A549 (cell line): ENCODE measurements at regions not wholly inside any gene's neighbourhood (a gene's known extent, or its start where the extent isn't known, plus 50 kb on each side); places are given as distances from the start of the nearest gene placed in this dataset.

ENCODE experiments used
- ATAC-seq, 2 experiments: fragments of 200-7000 bp in 1 of 2; fragments of >200 bp in 1 of 2; cut with Nextera tagmentation in 1 of 2; cut with Tn5 transposase in 1 of 2; 3 replicates each; pipeline versions ENCODE4 v1.8.0 to v1.9.1; 2018 to 2020; ENCODE audit warnings: mild to moderate bottlenecking in 1 of 2, moderate library complexity in 1 of 2
- CTCF ChIA-PET: fragments of 300-600 bp; sonication (Branson Sonifier 250); formaldehyde crosslinking; extraction: SDS; loops from one replicate; lab custom pipeline; 2021; ENCODE audit warnings: antibody characterized with exemption, inconsistent platforms; lab: Yijun Ruan, JAX
- POLR2A ChIA-PET: fragments of 350-600 bp; formaldehyde crosslinking; extraction: SDS; loops from one replicate; lab custom pipeline; 2021; ENCODE audit warnings: antibody characterized with exemption, inconsistent platforms; lab: Yijun Ruan, JAX
- DNase-seq, 2 experiments: peaks; one replicate each; pipeline versions ENCODE4 v3.0.0 to v3.0.0-alpha.2; 2011 to 2016; ENCODE audit warnings: low read depth in 1 of 2, low spot score in 1 of 2
- FAIRE-seq: peaks from 2 replicates; lab custom pipeline; 2011; peaks lifted over from hg19 to GRCh38; lab: Jason Lieb, UNC
- H3K27ac ChIP-seq, 2 experiments: fragments of >200 bp; sonication (Bioruptor Twin); formaldehyde crosslinking; 3 replicates each; pipeline ENCODE4 v1.5.1; 2016 to 2017
- H3K4me1 ChIP-seq: fragments of >200 bp; sonication (Bioruptor Twin); formaldehyde crosslinking; 3 replicates; pipeline ENCODE4 v1.6.1; 2016
- H3K4me2 ChIP-seq: fragments of >200 bp; sonication (Bioruptor Twin); formaldehyde crosslinking; 3 replicates; pipeline ENCODE4 v1.6.1; 2016
- H3K4me3 ChIP-seq: fragments of >200 bp; sonication (Bioruptor Twin); formaldehyde crosslinking; 3 replicates; pipeline ENCODE4 v1.5.1; 2016
- H3K9me3 ChIP-seq: fragments of >200 bp; sonication (Bioruptor Twin); formaldehyde crosslinking; 3 replicates; pipeline ENCODE4 v1.6.1; 2016
- CBX8 ChIP-seq: fragments of 200-600 bp; sonication (generic); IDR thresholded peaks from 2 replicates; pipeline ENCODE4 v1.6.1; 2016
- CHD4 ChIP-seq: fragments of 200-600 bp; sonication (generic); IDR thresholded peaks from 2 replicates; pipeline ENCODE4 v1.6.1; 2016; ENCODE audit warnings: antibody characterized with exemption, mild to moderate bottlenecking, borderline replicate concordance
- E2F6 ChIP-seq: IDR thresholded peaks from 2 replicates; pipeline ENCODE4 v1.6.1; 2012; ENCODE audit warnings: low read depth, borderline replicate concordance
- FOSL2 ChIP-seq, 2 experiments: fragments of 450-650 bp in 1 of 2; fragments of >200 bp in 1 of 2; sonication (Bioruptor Twin) in 1 of 2; formaldehyde crosslinking; IDR thresholded peaks; 2 replicates each; pipeline versions ENCODE4 v1.5.0 to v1.6.1; 2016 to 2020; ENCODE audit warnings: mild to moderate bottlenecking in 1 of 2, moderate library complexity in 1 of 2
- GATA3 ChIP-seq: IDR thresholded peaks from 2 replicates; pipeline ENCODE4 v1.6.1; 2012; ENCODE audit warnings: borderline replicate concordance
- HDAC2 ChIP-seq: fragments of 200-600 bp; sonication (generic); IDR thresholded peaks from 2 replicates; pipeline ENCODE4 v1.6.1; 2016
- HMGXB4 ChIP-seq: fragments of 250-450 bp; sonication (Bioruptor Pico); IDR thresholded peaks from 2 replicates; pipeline ENCODE4 v1.5.0; 2021; ENCODE audit warnings: mild to moderate bottlenecking, moderate library complexity, borderline replicate concordance
- JUNB ChIP-seq: fragments of >200 bp; sonication (Bioruptor Twin); formaldehyde crosslinking; IDR thresholded peaks from 2 replicates; pipeline ENCODE4 v1.6.1; 2016
- KDM1A ChIP-seq: fragments of 200-600 bp; sonication (generic); IDR thresholded peaks from 2 replicates; pipeline ENCODE4 v1.6.1; 2016; ENCODE audit warnings: low read depth, mild to moderate bottlenecking
- KDM5A ChIP-seq: fragments of 200-600 bp; sonication (generic); IDR thresholded peaks from 2 replicates; pipeline ENCODE4 v1.6.1; 2016; ENCODE audit warnings: antibody characterized with exemption, mild to moderate bottlenecking
- RFX5 ChIP-seq: fragments of 450-650 bp; IDR thresholded peaks from 2 replicates; pipeline ENCODE4 v1.7.1; 2014; ENCODE audit warnings: antibody characterized with exemption, mild to moderate bottlenecking, moderate library complexity
- TFCP2L1 ChIP-seq: fragments of 250-450 bp; sonication (Bioruptor Pico); IDR thresholded peaks from 2 replicates; pipeline ENCODE4 v1.5.0; 2021; ENCODE audit warnings: mild to moderate bottlenecking
- TP53 ChIP-seq: fragments of 250-450 bp; sonication (Bioruptor Pico); IDR thresholded peaks from 2 replicates; pipeline ENCODE4 v1.5.0; 2021; ENCODE audit warnings: mild to moderate bottlenecking, moderate library complexity
- ZSCAN20 ChIP-seq: fragments of 250-450 bp; sonication (Bioruptor Pico); IDR thresholded peaks from 2 replicates; pipeline ENCODE4 v1.8.0; 2022; ENCODE audit warnings: mild to moderate bottlenecking, moderate library complexity
- WGBS: methylation state at CpG from one replicate; pipeline ENCODE4 v1.1.6; 2017; ENCODE audit errors: missing lambda C conversion rate; 5-methylcytosine and 5-hydroxymethylcytosine counted together
- TF ChIP-seq, protein P1 (sequence below): fragments of 200-600 bp; sonication (generic); IDR thresholded peaks from 2 replicates; pipeline ENCODE4 v1.6.1; 2016; ENCODE audit warnings: antibody characterized with exemption, mild to moderate bottlenecking, moderate library complexity
- TF ChIP-seq, protein P2 (sequence below): IDR thresholded peaks from 2 replicates; pipeline ENCODE4 v1.6.1; 2012

- H3K4me1 ChIP-seq, result peaks cover 15% of the 10 kb centered on the region
- H3K4me3 ChIP-seq, result no peak overlapping the region
- FAIRE-seq (no peak), DNase-seq (no peak), ATAC-seq (no peak)
- no peak overlapping the region for H3K27ac ChIP-seq
- POLR2A ChIA-PET, result no interaction called here
- CTCF ChIA-PET, result interaction anchor here (1.2 kb wide), 1 partner anchor 11 kb away, joined by 3 read pairs; no protein-coding TSS in a partner anchor
- H3K9me3 ChIP-seq, result no peaks in the 10 kb centered on the region; the same call in 2 of the 3 replicates
- TF ChIP-seq KDM1A, result no peak
- H3K4me2 ChIP-seq, result peak overlapping the region; percentile 64; the same call in 1 of the 3 replicates
Observed at GRCh38 chr3:110743984-110744383, 327.6 kb upstream of the NECTIN3 start.

DNA sequence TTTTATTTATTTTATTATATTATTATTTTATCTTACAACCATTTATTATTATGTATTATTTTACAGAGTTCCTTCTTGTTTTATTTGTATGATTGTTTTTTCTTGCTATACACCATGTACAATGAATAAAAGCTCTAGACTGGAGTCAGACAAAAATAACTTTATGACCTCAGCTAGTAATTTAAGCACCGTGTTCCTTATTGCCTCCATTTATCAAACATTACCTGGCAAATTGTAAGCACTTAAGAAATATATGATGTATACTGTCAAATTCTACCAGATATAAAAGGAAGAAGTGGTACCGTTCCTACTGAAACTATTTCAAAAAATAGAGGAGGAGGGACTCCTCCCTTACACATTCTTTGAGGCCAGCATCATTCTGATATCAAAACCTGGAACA, 326.9 kb upstream of the NECTIN3 start:
- no peak for ATAC-seq

GRCh38 chr3:110749006-110749405, 322.6 kb upstream of the NECTIN3 start:
- no peaks in the 10 kb centered on the region for H3K4me1 ChIP-seq
- DNase-seq (no peak), ATAC-seq (no peak), FAIRE-seq (no peak)
- no peak overlapping the region for H3K27ac ChIP-seq
- CTCF ChIA-PET, result no interaction called here
- 89% methylated on average over 6 of the region's 6 CpGs for WGBS
- no peaks in the 10 kb centered on the region; the same call in 2 of the 3 replicates for H3K9me3 ChIP-seq
- no peak overlapping the region for H3K4me2 ChIP-seq
- TF ChIP-seq ZSCAN20 (CRISPR knock-in tag) (no peak), JUNB (no peak), GATA3 (no peak), TP53 (CRISPR knock-in tag) (no peak), FOSL2 (IDR thresholded peaks at IDR 0.05) (no peak), FOSL2 (CRISPR knock-in tag; IDR thresholded peaks at IDR 0.05) (no peak), RFX5 (no peak), E2F6 (no peak), HMGXB4 (no peak), CHD4 (no peak), HDAC2 (no peak)
- TF ChIP-seq, protein P1, sequence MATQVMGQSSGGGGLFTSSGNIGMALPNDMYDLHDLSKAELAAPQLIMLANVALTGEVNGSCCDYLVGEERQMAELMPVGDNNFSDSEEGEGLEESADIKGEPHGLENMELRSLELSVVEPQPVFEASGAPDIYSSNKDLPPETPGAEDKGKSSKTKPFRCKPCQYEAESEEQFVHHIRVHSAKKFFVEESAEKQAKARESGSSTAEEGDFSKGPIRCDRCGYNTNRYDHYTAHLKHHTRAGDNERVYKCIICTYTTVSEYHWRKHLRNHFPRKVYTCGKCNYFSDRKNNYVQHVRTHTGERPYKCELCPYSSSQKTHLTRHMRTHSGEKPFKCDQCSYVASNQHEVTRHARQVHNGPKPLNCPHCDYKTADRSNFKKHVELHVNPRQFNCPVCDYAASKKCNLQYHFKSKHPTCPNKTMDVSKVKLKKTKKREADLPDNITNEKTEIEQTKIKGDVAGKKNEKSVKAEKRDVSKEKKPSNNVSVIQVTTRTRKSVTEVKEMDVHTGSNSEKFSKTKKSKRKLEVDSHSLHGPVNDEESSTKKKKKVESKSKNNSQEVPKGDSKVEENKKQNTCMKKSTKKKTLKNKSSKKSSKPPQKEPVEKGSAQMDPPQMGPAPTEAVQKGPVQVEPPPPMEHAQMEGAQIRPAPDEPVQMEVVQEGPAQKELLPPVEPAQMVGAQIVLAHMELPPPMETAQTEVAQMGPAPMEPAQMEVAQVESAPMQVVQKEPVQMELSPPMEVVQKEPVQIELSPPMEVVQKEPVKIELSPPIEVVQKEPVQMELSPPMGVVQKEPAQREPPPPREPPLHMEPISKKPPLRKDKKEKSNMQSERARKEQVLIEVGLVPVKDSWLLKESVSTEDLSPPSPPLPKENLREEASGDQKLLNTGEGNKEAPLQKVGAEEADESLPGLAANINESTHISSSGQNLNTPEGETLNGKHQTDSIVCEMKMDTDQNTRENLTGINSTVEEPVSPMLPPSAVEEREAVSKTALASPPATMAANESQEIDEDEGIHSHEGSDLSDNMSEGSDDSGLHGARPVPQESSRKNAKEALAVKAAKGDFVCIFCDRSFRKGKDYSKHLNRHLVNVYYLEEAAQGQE, result no peak
- TF ChIP-seq, protein P2, sequence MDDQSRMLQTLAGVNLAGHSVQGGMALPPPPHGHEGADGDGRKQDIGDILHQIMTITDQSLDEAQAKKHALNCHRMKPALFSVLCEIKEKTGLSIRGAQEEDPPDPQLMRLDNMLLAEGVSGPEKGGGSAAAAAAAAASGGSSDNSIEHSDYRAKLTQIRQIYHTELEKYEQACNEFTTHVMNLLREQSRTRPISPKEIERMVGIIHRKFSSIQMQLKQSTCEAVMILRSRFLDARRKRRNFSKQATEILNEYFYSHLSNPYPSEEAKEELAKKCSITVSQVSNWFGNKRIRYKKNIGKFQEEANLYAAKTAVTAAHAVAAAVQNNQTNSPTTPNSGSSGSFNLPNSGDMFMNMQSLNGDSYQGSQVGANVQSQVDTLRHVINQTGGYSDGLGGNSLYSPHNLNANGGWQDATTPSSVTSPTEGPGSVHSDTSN, result no peak
- POLR2A ChIA-PET, result no interaction called here
- H3K4me3 ChIP-seq, result no peak overlapping the region

More for the DNA sequence above, 326.9 kb upstream of the NECTIN3 start:
- CTCF ChIA-PET, result no interaction called here
- Histone ChIP-seq H3K4me3 (no peak overlapping the region), H3K9me3 (no peaks in the 10 kb centered on the region; the same call in 2 of the 3 replicates), H3K27ac (no peak overlapping the region), H3K4me1 (peaks cover 15% of the 10 kb centered on the region), H3K4me2 (no peak overlapping the region)
- POLR2A ChIA-PET, result no interaction called here
- WGBS, result 89% methylated on average over 2 of the region's 2 CpGs
- FAIRE-seq, result no peak
- no peak for TF ChIP-seq TFCP2L1 (CRISPR knock-in tag)
- no peak for TF ChIP-seq KDM5A
- TF ChIP-seq CBX8, result no peak
- no peak for DNase-seq
